Hepatocyte (in vitro differentiated cells): ENCODE measurements at regions not wholly inside any gene's neighbourhood (a gene's known extent, or its start where the extent isn't known, plus 50 kb on each side); places are given as distances from the start of the nearest gene placed in this dataset.

Experiments
- DNase-seq: peaks from one replicate; pipeline ENCODE4 v3.0.0-alpha.2; 2016; ENCODE audit warnings: low spot score
- H2AFZ ChIP-seq: fragments of 200-600 bp; sonication (generic); 2 replicates; pipeline ENCODE4 v1.6.0; 2016; ENCODE audit warnings: antibody characterized with exemption, mild to moderate bottlenecking
- H3K27ac ChIP-seq: fragments of 200-600 bp; sonication (generic); 2 replicates; pipeline ENCODE4 v1.5.1; 2016; ENCODE audit warnings: mild to moderate bottlenecking
- H3K27me3 ChIP-seq: fragments of 200-600 bp; sonication (generic); 2 replicates; pipeline ENCODE4 v1.6.1; 2016
- H3K36me3 ChIP-seq: fragments of 200-600 bp; sonication (generic); replicated peaks from 2 replicates; pipeline ENCODE4 v1.5.1; 2016; ENCODE audit warnings: low read depth; ENCODE audit not compliant: insufficient read depth
- H3K4me1 ChIP-seq: fragments of 200-600 bp; sonication (generic); 2 replicates; pipeline ENCODE4 v1.5.1; 2016; ENCODE audit warnings: mild to moderate bottlenecking, moderate library complexity; ENCODE audit not compliant: insufficient read depth
- H3K4me2 ChIP-seq: fragments of 200-600 bp; sonication (generic); 2 replicates; pipeline ENCODE4 v1.6.0; 2016
- H3K4me3 ChIP-seq: fragments of 200-600 bp; sonication (generic); 2 replicates; pipeline ENCODE4 v1.5.1; 2016; ENCODE audit warnings: mild to moderate bottlenecking
- H3K79me2 ChIP-seq: fragments of 200-600 bp; sonication (generic); 2 replicates; pipeline ENCODE4 v1.6.0; 2017; ENCODE audit warnings: mild to moderate bottlenecking
- H3K9me2 ChIP-seq: fragments of 200-600 bp; sonication (generic); replicated peaks from 2 replicates; pipeline ENCODE4 v1.6.0; 2017; ENCODE audit warnings: mild to moderate bottlenecking; ENCODE audit not compliant: insufficient read depth
- H3K9me3 ChIP-seq: fragments of 200-600 bp; sonication (generic); 2 replicates; pipeline ENCODE4 v1.5.1; 2016; ENCODE audit warnings: low read depth, mild to moderate bottlenecking
- H4K20me1 ChIP-seq: fragments of 200-600 bp; sonication (generic); 2 replicates; pipeline ENCODE4 v1.6.0; 2016; ENCODE audit warnings: mild to moderate bottlenecking; ENCODE audit not compliant: insufficient read depth, poor library complexity, severe bottlenecking
- EZH2 ChIP-seq: fragments of 200-600 bp; sonication (generic); IDR thresholded peaks from 2 replicates; pipeline ENCODE4 v1.6.1; 2016; ENCODE audit warnings: antibody characterized with exemption, mild to moderate bottlenecking, borderline replicate concordance
- EZH2phosphoT487 ChIP-seq: fragments of 200-600 bp; sonication (generic); IDR thresholded peaks from one replicate; pipeline ENCODE4 v1.6.1; 2018; ENCODE audit warnings: antibody characterized with exemption, mild to moderate bottlenecking, low read depth, moderate library complexity; ENCODE audit not compliant: unreplicated experiment, severe bottlenecking
- WGBS: methylation state at CpG from one replicate; pipeline ENCODE4 v1.1.6; 2016; ENCODE audit warnings: low lambda C conversion rate; ENCODE audit errors: missing lambda C conversion rate; 5-methylcytosine and 5-hydroxymethylcytosine counted together
- TF ChIP-seq, protein P1 (sequence below): fragments of 200-600 bp; sonication (generic); IDR thresholded peaks from 2 replicates; pipeline ENCODE4 v1.5.1; 2016; ENCODE audit warnings: antibody characterized with exemption, mild to moderate bottlenecking; ENCODE audit not compliant: poor library complexity

GRCh38 chr3:170762064-170762463 is 107.9 kb downstream of the RPL22L1 start:
- 76% methylated on average over 2 of the region's 2 CpGs for WGBS
- H3K79me2 ChIP-seq = no peaks in the 10 kb centered on the region

DNA sequence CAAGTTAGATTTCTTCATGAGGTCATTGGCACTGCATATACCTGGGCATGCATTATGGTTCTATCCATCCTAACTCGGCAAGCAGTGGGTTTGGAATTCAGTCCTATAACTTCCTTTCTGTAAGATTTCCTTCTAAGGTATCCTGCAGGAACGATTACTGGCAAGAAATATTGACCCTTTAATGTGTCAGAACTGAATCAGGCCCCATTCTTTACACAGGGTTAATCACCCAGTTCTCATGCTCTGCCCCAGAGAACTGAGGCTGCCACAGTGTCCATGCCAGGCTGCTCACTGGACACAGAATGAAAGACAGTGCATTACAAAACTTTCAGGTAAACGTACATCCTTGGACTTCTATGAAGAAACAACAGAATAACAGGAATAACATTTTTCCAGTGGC is 108.9 kb downstream of the RPL22L1 start:
- no peaks in the 10 kb centered on the region for H3K27me3 ChIP-seq
- no peak for DNase-seq
- H3K4me2 ChIP-seq = no peak overlapping the region
- no peaks in the 10 kb centered on the region for H4K20me1 ChIP-seq
- no peaks in the 10 kb centered on the region for H3K9me2 ChIP-seq
- no peaks in the 10 kb centered on the region for H3K9me3 ChIP-seq
- no peaks in the 10 kb centered on the region for H3K36me3 ChIP-seq
- H3K27ac ChIP-seq = no peak overlapping the region
- no peak overlapping the region for H2AFZ ChIP-seq
- no peaks in the 10 kb centered on the region for H3K79me2 ChIP-seq
- no peak for TF ChIP-seq EZH2
- H3K4me3 ChIP-seq = no peak overlapping the region
- 83% methylated on average over 3 of the region's 3 CpGs for WGBS
- peaks cover 6% of the 10 kb centered on the region for H3K4me1 ChIP-seq

More at GRCh38 chr3:170762064-170762463, 107.9 kb downstream of the RPL22L1 start:
- Histone ChIP-seq H3K4me2 (no peak overlapping the region), H3K9me2 (no peaks in the 10 kb centered on the region), H3K36me3 (no peaks in the 10 kb centered on the region), H3K27ac (no peak overlapping the region), H3K27me3 (no peaks in the 10 kb centered on the region), H3K4me1 (peaks cover 8% of the 10 kb centered on the region), H4K20me1 (no peaks in the 10 kb centered on the region), H3K9me3 (no peaks in the 10 kb centered on the region), H2AFZ (no peak overlapping the region), H3K4me3 (no peak overlapping the region)
- TF ChIP-seq EZH2 (no peak), EZH2phosphoT487 (no peak)
- TF ChIP-seq, protein P1, sequence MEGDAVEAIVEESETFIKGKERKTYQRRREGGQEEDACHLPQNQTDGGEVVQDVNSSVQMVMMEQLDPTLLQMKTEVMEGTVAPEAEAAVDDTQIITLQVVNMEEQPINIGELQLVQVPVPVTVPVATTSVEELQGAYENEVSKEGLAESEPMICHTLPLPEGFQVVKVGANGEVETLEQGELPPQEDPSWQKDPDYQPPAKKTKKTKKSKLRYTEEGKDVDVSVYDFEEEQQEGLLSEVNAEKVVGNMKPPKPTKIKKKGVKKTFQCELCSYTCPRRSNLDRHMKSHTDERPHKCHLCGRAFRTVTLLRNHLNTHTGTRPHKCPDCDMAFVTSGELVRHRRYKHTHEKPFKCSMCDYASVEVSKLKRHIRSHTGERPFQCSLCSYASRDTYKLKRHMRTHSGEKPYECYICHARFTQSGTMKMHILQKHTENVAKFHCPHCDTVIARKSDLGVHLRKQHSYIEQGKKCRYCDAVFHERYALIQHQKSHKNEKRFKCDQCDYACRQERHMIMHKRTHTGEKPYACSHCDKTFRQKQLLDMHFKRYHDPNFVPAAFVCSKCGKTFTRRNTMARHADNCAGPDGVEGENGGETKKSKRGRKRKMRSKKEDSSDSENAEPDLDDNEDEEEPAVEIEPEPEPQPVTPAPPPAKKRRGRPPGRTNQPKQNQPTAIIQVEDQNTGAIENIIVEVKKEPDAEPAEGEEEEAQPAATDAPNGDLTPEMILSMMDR = no peak
- DNase-seq = no peak

- Histone ChIP-seq H3K9me3 (no peaks in the 10 kb centered on the region), H3K79me2 (no peaks in the 10 kb centered on the region), H3K9me2 (no peaks in the 10 kb centered on the region), H3K36me3 (no peaks in the 10 kb centered on the region), H2AFZ (no peak overlapping the region), H3K4me3 (no peak overlapping the region), H4K20me1 (no peaks in the 10 kb centered on the region), H3K4me2 (no peak overlapping the region), H3K4me1 (no peaks in the 10 kb centered on the region), H3K27me3 (no peaks in the 10 kb centered on the region), H3K27ac (no peak overlapping the region)
- WGBS = 72% methylated on average over 1 of the region's 1 CpG
- no peak for DNase-seq
- no peak for TF ChIP-seq EZH2
Measured at GRCh38 chr3:170760174-170760526, 109.8 kb downstream of the RPL22L1 start.

DNA sequence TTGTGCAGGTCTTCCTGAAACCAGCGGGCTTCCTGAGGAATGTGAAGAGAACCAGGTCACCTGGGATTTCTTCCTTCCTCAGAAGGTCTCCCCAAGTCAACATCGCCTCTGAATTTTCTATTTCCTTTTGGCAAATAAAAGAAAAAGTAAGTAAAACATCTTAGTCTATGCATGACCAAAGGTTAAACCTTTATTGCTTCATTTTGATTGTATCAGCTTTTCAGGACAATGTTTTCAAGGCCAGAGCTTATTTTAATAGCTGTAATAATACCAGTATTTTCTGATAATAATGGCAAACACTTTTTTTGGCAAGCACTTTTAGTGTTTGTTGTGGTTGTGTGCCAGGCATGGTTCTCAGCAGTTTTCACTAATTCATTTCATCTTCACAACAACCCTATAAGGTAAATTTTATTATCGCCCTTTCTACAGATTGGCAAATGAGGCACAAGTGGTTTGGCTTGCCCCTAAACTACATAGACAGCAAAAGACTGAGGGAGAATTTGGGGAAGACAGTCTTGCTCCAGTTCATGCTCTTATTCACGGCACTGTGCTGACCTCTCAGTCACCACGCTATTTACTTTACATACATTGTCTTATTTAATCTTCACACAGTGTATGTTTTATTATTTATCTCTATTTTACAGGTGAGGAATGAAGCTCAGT is 110.4 kb downstream of the RPL22L1 start:
- Histone ChIP-seq H4K20me1 (no peaks in the 10 kb centered on the region), H3K27ac (no peak overlapping the region), H3K9me2 (no peaks in the 10 kb centered on the region), H3K9me3 (no peaks in the 10 kb centered on the region), H3K4me2 (no peak overlapping the region), H3K27me3 (no peaks in the 10 kb centered on the region), H2AFZ (no peak overlapping the region), H3K36me3 (no peaks in the 10 kb centered on the region), H3K4me1 (no peaks in the 10 kb centered on the region), H3K79me2 (no peaks in the 10 kb centered on the region), H3K4me3 (no peak overlapping the region)
- 67% methylated on average over 5 of the region's 5 CpGs for WGBS
- TF ChIP-seq, protein P1 = no peak
- TF ChIP-seq EZH2 (no peak), EZH2phosphoT487 (no peak)
- no peak for DNase-seq
